Left forelimb (tissue), 1 donor: ENCODE measurements at regions not wholly inside any gene's neighbourhood (a gene's known extent, or its start where the extent isn't known, plus 50 kb on each side); places are given as distances from the start of the nearest gene placed in this dataset.
A peak's percentile ranks its signal among the peaks of the same experiment; 100 is the strongest.

Experiments
- DNase-seq: peaks from one replicate; pipeline ENCODE4 v3.0.0-alpha.2; 2018; ENCODE audit warnings: low spot score

- DNase-seq, result peak; percentile 91
These were observed 82.3 kb upstream of the CD99 start for GRCh38 chrX:2608638-2609430.

GRCh38 chrX:2607113-2607512, 84.0 kb upstream of the CD99 start:
- no peak for DNase-seq

- DNase-seq, result no peak
These were observed 90.5 kb upstream of the CD99 start for GRCh38 chrX:2600564-2600963.

GRCh38 chrX:2596555-2597255, 94.4 kb upstream of the CD99 start:
- peak; percentile 15 for DNase-seq

GRCh38 chrX:2596045-2596444, 95.0 kb upstream of the CD99 start:
- DNase-seq, result no peak

GRCh38 chrX:2595258-2595657, 94.5 kb upstream of the DHRSX start:
- DNase-seq, result peak; percentile 44

- peak; percentile 59 for DNase-seq
These were observed 93.7 kb upstream of the DHRSX start for GRCh38 chrX:2594491-2594890.

- no peak for DNase-seq
These were observed 91.5 kb upstream of the DHRSX start for GRCh38 chrX:2592279-2592678.

- no peak for DNase-seq
These were observed 88.6 kb upstream of the DHRSX start for GRCh38 chrX:2589186-2590020.

- no peak for DNase-seq
These were observed 87.3 kb upstream of the DHRSX start for GRCh38 chrX:2588049-2588448.

- no peak for DNase-seq
These were observed 86.4 kb upstream of the DHRSX start for GRCh38 chrX:2587146-2587545.

GRCh38 chrX:2585158-2585470, 84.3 kb upstream of the DHRSX start:
- no peak for DNase-seq

- DNase-seq, result no peak
These were observed 83.7 kb upstream of the DHRSX start for GRCh38 chrX:2584251-2585157.

GRCh38 chrX:2583194-2584162, 82.7 kb upstream of the DHRSX start:
- no peak for DNase-seq

- no peak for DNase-seq
These were observed 81.9 kb upstream of the DHRSX start for GRCh38 chrX:2582667-2583066.

GRCh38 chrX:2581296-2581695, 80.5 kb upstream of the DHRSX start:
- no peak for DNase-seq

- no peak for DNase-seq
These were observed 78.1 kb upstream of the DHRSX start for GRCh38 chrX:2578864-2579263.

GRCh38 chrX:2577844-2578466, 77.2 kb upstream of the DHRSX start:
- no peak for DNase-seq

- no peak for DNase-seq
These were observed 76.0 kb upstream of the DHRSX start for GRCh38 chrX:2576793-2577192.

- no peak for DNase-seq
These were observed 73.5 kb upstream of the DHRSX start for GRCh38 chrX:2574271-2574670.
